GM12874 (cell line): ENCODE measurements at regions not wholly inside any gene's neighbourhood (a gene's known extent, or its start where the extent isn't known, plus 50 kb on each side); places are given as distances from the start of the nearest gene placed in this dataset.

Source experiments
- TF ChIP-seq, protein P1 (sequence below): IDR thresholded peaks from 2 replicates; pipeline ENCODE4 v1.5.1; 2011; ENCODE audit warnings: low read depth, mild to moderate bottlenecking, control low read depth, low read length, moderate library complexity; ENCODE audit not compliant: insufficient read depth

- TF ChIP-seq, protein P1, sequence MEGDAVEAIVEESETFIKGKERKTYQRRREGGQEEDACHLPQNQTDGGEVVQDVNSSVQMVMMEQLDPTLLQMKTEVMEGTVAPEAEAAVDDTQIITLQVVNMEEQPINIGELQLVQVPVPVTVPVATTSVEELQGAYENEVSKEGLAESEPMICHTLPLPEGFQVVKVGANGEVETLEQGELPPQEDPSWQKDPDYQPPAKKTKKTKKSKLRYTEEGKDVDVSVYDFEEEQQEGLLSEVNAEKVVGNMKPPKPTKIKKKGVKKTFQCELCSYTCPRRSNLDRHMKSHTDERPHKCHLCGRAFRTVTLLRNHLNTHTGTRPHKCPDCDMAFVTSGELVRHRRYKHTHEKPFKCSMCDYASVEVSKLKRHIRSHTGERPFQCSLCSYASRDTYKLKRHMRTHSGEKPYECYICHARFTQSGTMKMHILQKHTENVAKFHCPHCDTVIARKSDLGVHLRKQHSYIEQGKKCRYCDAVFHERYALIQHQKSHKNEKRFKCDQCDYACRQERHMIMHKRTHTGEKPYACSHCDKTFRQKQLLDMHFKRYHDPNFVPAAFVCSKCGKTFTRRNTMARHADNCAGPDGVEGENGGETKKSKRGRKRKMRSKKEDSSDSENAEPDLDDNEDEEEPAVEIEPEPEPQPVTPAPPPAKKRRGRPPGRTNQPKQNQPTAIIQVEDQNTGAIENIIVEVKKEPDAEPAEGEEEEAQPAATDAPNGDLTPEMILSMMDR = no peak
Observed at GRCh38 chr6:102742754-102743356, 1349.3 kb downstream of the GRIK2 start.

GRCh38 chr6:102742028-102742427 is 1348.5 kb downstream of the GRIK2 start:
- TF ChIP-seq, protein P1 = no peak

- TF ChIP-seq, protein P1 = no peak
Observed at GRCh38 chr6:102736941-102737368, 1343.4 kb downstream of the GRIK2 start.

- TF ChIP-seq, protein P1 = no peak
Observed at GRCh38 chr6:102732898-102733297, 1339.4 kb downstream of the GRIK2 start.

GRCh38 chr6:102717737-102718456 is 1324.4 kb downstream of the GRIK2 start:
- TF ChIP-seq, protein P1 = no peak

DNA sequence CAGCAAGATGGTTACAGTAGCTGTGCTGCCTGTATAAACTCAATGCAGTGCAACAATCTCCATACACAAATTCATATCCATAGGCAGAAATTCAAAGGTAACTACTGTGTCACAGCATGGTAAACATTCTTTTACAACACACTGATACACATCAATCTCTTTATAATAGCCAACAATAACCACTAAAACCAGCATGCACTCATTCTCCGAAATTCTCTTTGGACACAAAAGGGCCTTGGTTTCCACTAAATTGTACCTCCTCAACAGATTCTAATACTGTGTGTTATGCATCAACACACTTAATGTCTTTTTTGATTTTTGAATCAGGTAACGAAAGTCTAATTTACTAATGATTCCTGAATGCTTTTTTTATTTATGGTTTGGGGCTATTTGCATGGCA is 1323.7 kb downstream of the GRIK2 start:
- TF ChIP-seq, protein P1 = no peak

DNA sequence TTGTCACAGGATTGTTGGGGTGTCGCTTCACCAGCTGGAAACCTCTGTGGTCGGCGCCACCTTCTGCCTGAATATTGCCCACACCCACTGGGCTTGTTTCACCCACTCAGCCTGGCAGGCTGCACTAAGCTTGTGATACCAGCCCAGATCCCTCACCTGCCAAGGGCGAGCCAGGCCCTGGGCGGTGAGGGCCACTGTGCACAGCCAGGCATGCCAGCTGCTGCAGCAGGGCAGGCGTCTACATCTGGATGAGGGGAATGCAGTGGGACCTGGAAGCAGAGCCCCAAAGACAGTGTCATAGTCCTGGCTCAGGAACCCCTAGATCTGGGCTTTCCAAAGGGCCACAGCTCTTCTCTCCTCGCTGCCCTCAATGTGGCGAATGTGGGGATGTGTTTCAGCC is 1307.5 kb downstream of the GRIK2 start:
- TF ChIP-seq, protein P1 = no peak
